B cell (primary cell): ENCODE measurements at regions not wholly inside any gene's neighbourhood (a gene's known extent, or its start where the extent isn't known, plus 50 kb on each side); places are given as distances from the start of the nearest gene placed in this dataset.
"Not testable (repeated sequence)": the region's sequence is repeated elsewhere in the genome, so short reads cannot be mapped to it uniquely, and the experiment has no call there.

Experiments
- ATAC-seq: fragments of 200-7000 bp; cut with Tn5 transposase; one replicate; pipeline ENCODE4 v1.10.0; 2021; ENCODE audit warnings: low read depth, mild to moderate bottlenecking, moderate number of reproducible peaks, moderate library complexity
- CTCF ChIA-PET: fragments of 350-600 bp; sonication (Branson Sonifier 250); formaldehyde crosslinking; loops from one replicate; lab custom pipeline; 2021; ENCODE audit warnings: antibody characterized with exemption, inconsistent platforms; lab: Charles Lee
- POLR2A ChIA-PET: fragments of 350-600 bp; sonication (Branson Sonifier 250); formaldehyde crosslinking; loops from one replicate; lab custom pipeline; 2021; ENCODE audit warnings: antibody characterized with exemption; lab: Charles Lee
- DNase-seq: peaks from one replicate; pipeline ENCODE4 v3.0.0; 2013
- H2AFZ ChIP-seq: 2 replicates; pipeline ENCODE4 v1.6.1; 2012; ENCODE audit warnings: mild to moderate bottlenecking, low read depth, low read length; ENCODE audit not compliant: insufficient read depth, poor library complexity, severe bottlenecking
- H3K27ac ChIP-seq, 2 donors: 1 replicate in 1 of 2; 2 replicates in 1 of 2; pipeline ENCODE4 v1.5.1; 2012 to 2013; ENCODE audit warnings: low read length in 2 of 2, mild to moderate bottlenecking in 2 of 2, moderate library complexity in 1 of 2
- H3K27me3 ChIP-seq, 4 experiments: fragments of 200-600 bp in 1 of 4; sonication (generic) in 1 of 4; replicated peaks in 1 of 4; 1 replicate in 2 of 4; 2 replicates in 2 of 4; pipeline versions ENCODE4 v1.6.1 to v1.7.0; 2013 to 2016; ENCODE audit warnings: low read length in 3 of 4, mild to moderate bottlenecking in 2 of 4, mixed read lengths in 1 of 4, moderate library complexity in 1 of 4; ENCODE audit not compliant: insufficient read depth in 4 of 4, control insufficient read depth in 3 of 4; ENCODE audit errors: control extremely low read depth in 1 of 4
- H3K36me3 ChIP-seq, 2 experiments: replicated peaks in 1 of 2; 1 replicate in 1 of 2; 2 replicates in 1 of 2; pipeline versions ENCODE4 v1.6.1 to v1.7.1; 2013; ENCODE audit warnings: low read length in 1 of 2; ENCODE audit not compliant: insufficient read depth in 2 of 2, control insufficient read depth in 1 of 2; ENCODE audit errors: control extremely low read depth in 1 of 2, extremely low read depth in 1 of 2
- H3K4me1 ChIP-seq, 2 donors: fragments of 200-600 bp in 1 of 2; sonication (generic) in 1 of 2; 1 replicate in 1 of 2; 2 replicates in 1 of 2; pipeline versions ENCODE4 v1.5.1 to v1.6.1; 2013 to 2017; ENCODE audit warnings: low read length in 2 of 2; ENCODE audit not compliant: control insufficient read depth in 2 of 2, insufficient read depth in 2 of 2
- H3K4me2 ChIP-seq: replicated peaks from 2 replicates; pipeline ENCODE3; 2012; ENCODE audit warnings: mild to moderate bottlenecking, low read depth, low read length; ENCODE audit not compliant: poor library complexity, severe bottlenecking
- H3K4me3 ChIP-seq, 5 experiments: fragments of 200-600 bp in 1 of 5; sonication (generic) in 1 of 5; 1 replicate in 3 of 5; 2 replicates in 2 of 5; pipeline versions ENCODE4 v1.5.1 to v1.7.0; 2011 to 2016; ENCODE audit warnings: low read length in 4 of 5, mild to moderate bottlenecking in 4 of 5, low read depth in 2 of 5, control low read depth in 1 of 5, moderate library complexity in 1 of 5; ENCODE audit not compliant: insufficient read depth in 1 of 5; ENCODE audit errors: control extremely low read depth in 1 of 5, extremely low read depth in 1 of 5
- H3K79me2 ChIP-seq: fragments of 200-600 bp; sonication (generic); one replicate; pipeline ENCODE4 v1.6.0; 2016; ENCODE audit warnings: low read length; ENCODE audit not compliant: control insufficient read depth, insufficient read depth
- H3K9ac ChIP-seq: fragments of 200-600 bp; sonication (generic); 2 replicates; pipeline ENCODE4 v1.6.1; 2017; ENCODE audit warnings: mild to moderate bottlenecking, low read length, moderate library complexity
- H3K9me3 ChIP-seq, 3 donors: one replicate each; pipeline versions ENCODE4 v1.6.1 to v1.7.1; 2013; ENCODE audit warnings: low read length in 2 of 3; ENCODE audit not compliant: control insufficient read depth in 2 of 3, insufficient read depth in 1 of 3; ENCODE audit errors: control extremely low read depth in 1 of 3
- H4K20me1 ChIP-seq: 2 replicates; pipeline ENCODE4 v1.6.0; 2012; ENCODE audit warnings: mild to moderate bottlenecking, low read length; ENCODE audit not compliant: insufficient read depth, control insufficient read depth, poor library complexity, severe bottlenecking
- H3K27ac Mint-ChIP-seq: one replicate; pipeline ENCODE4 v1.8.0; 2021; ENCODE audit warnings: mixed read lengths
- H3K27me3 Mint-ChIP-seq: one replicate; pipeline ENCODE4 v1.8.0; 2021; ENCODE audit warnings: mixed read lengths
- H3K4me1 Mint-ChIP-seq: one replicate; pipeline ENCODE4 v1.8.0; 2021; ENCODE audit warnings: mixed read lengths
- H3K4me3 Mint-ChIP-seq: one replicate; pipeline ENCODE4 v1.8.0; 2021; ENCODE audit warnings: mixed read lengths
- H3K9me3 Mint-ChIP-seq: one replicate; pipeline ENCODE4 v1.8.0; 2022; ENCODE audit warnings: mixed read lengths; ENCODE audit not compliant: insufficient read depth
- CTCF ChIP-seq: fragments of 200-600 bp; IDR thresholded peaks from one replicate; pipeline ENCODE4 v1.8.0; 2022; ENCODE audit warnings: antibody characterized with exemption, mild to moderate bottlenecking
- EZH2 ChIP-seq: IDR thresholded peaks from 2 replicates; pipeline ENCODE4 v1.6.1; 2012; ENCODE audit warnings: borderline replicate concordance, low read depth, mild to moderate bottlenecking, moderate library complexity, low read length; ENCODE audit not compliant: insufficient read depth, poor library complexity, severe bottlenecking
- WGBS: methylation state at CpG from one replicate; pipeline ENCODE4 v1.1.5; 2013; ENCODE audit warnings: missing lambda C conversion rate; ENCODE audit not compliant: insufficient coverage; 5-methylcytosine and 5-hydroxymethylcytosine counted together
- intact Hi-C: fragments of 100-400 bp; cut with micrococcal nuclease; formaldehyde crosslinking; loops from one replicate; pipeline ENCODE4 v1.10.0; 2022

DNA sequence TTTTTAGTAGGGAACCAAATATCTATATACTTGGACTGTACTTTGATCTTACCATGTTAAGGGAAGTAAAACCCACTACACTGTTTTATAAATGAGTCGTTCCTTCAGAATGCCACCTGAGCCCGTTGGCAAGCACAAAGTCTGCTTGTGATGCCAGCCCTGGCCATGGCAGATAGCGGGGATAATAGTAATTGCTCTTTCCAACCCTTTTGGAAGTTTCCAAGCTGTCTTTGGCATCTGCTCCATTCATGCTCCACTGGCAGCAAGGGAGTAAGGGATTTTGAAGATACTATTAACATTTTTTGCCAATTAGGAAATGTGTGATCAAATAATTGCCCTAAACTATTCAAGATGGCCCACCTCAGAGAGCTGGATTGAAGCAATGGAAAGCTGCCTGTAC lies 689.2 kb upstream of the SLIT2 start:
- H3K4me1 ChIP-seq = no peaks in the 10 kb centered on the region
- H4K20me1 ChIP-seq = no peaks in the 10 kb centered on the region
- no peak for DNase-seq
- H3K4me3 ChIP-seq = no peak overlapping the region
- WGBS = 92% methylated on average over 3 of the region's 3 CpGs
- no peak overlapping the region for H3K4me2 ChIP-seq
- H3K9me3 ChIP-seq = no peaks in the 10 kb centered on the region
- no peaks in the 10 kb centered on the region for H3K4me1 Mint-ChIP-seq
- POLR2A ChIA-PET = no interaction called here
- peaks cover 4% of the 10 kb centered on the region for H3K9me3 Mint-ChIP-seq
- no peaks in the 10 kb centered on the region for H3K27me3 ChIP-seq
- CTCF ChIA-PET = no interaction called here
- no peak overlapping the region for H2AFZ ChIP-seq
- no peak for ATAC-seq
- intact Hi-C loops = no loop called here
- no peaks in the 10 kb centered on the region for H3K36me3 ChIP-seq
- no peak overlapping the region for H3K4me3 Mint-ChIP-seq
- H3K27me3 Mint-ChIP-seq = no peaks in the 10 kb centered on the region
- H3K27ac Mint-ChIP-seq = no peak overlapping the region
- H3K79me2 ChIP-seq = no peaks in the 10 kb centered on the region
- no peak overlapping the region for H3K27ac ChIP-seq
- TF ChIP-seq EZH2 (no peak), CTCF (no peak)
- H3K9ac ChIP-seq = no peak overlapping the region

- Histone ChIP-seq H3K4me2 (no peak overlapping the region), H3K4me1 (no peaks in the 10 kb centered on the region), H3K36me3 (no peaks in the 10 kb centered on the region), H3K9ac (no peak overlapping the region), H3K27me3 (no peaks in the 10 kb centered on the region), H3K4me3 (no peak overlapping the region), H4K20me1 (no peaks in the 10 kb centered on the region), H3K27ac (no peak overlapping the region), H2AFZ (no peak overlapping the region), H3K79me2 (no peaks in the 10 kb centered on the region), H3K9me3 (no peaks in the 10 kb centered on the region)
- H3K4me1 Mint-ChIP-seq = no peaks in the 10 kb centered on the region
- POLR2A ChIA-PET = no interaction called here
- no peak overlapping the region for H3K27ac Mint-ChIP-seq
- intact Hi-C loops = no loop called here
- peaks cover 2% of the 10 kb centered on the region for H3K9me3 Mint-ChIP-seq
- WGBS = no CpG with 5 or more reads among the region's 2 CpGs
- no peak for ATAC-seq
- H3K4me3 Mint-ChIP-seq = no peak overlapping the region
- H3K27me3 Mint-ChIP-seq = no peaks in the 10 kb centered on the region
- no peak for DNase-seq
- TF ChIP-seq CTCF (no peak), EZH2 (no peak)
- CTCF ChIA-PET = no interaction called here
These were observed 694.5 kb upstream of the SLIT2 start for GRCh38 chr4:19557161-19557560.

GRCh38 chr4:19556276-19556675 lies 695.4 kb upstream of the SLIT2 start:
- H3K4me2 ChIP-seq = not testable (repeated sequence)
- WGBS = 76% methylated on average over 4 of the region's 10 CpGs

More at GRCh38 chr4:19556276-19556675, 695.4 kb upstream of the SLIT2 start:
- H3K27me3 Mint-ChIP-seq, POLR2A ChIA-PET, H4K20me1 ChIP-seq, H3K79me2 ChIP-seq, CTCF ChIA-PET, H2AFZ ChIP-seq, H3K9me3 ChIP-seq, ATAC-seq, H3K27me3 ChIP-seq, H3K4me3 Mint-ChIP-seq, H3K9me3 Mint-ChIP-seq, intact Hi-C loops, H3K36me3 ChIP-seq, H3K4me1 Mint-ChIP-seq, H3K4me3 ChIP-seq, H3K9ac ChIP-seq, H3K27ac ChIP-seq, H3K4me1 ChIP-seq, H3K27ac Mint-ChIP-seq, DNase-seq: not testable (repeated sequence)
